H7 (cell line): ENCODE measurements at regions not wholly inside any gene's neighbourhood (a gene's known extent, or its start where the extent isn't known, plus 50 kb on each side); places are given as distances from the start of the nearest gene placed in this dataset.

Source experiments
- DNase-seq: peaks from one replicate; pipeline ENCODE4 v3.0.0; 2012
- H3K27me3 ChIP-seq: 2 replicates; pipeline ENCODE4 v1.6.0; 2011; ENCODE audit warnings: mild to moderate bottlenecking, low read length; ENCODE audit not compliant: control insufficient read depth, insufficient read depth
- H3K36me3 ChIP-seq: replicated peaks from 2 replicates; pipeline ENCODE4 v1.5.1; 2011; ENCODE audit warnings: low read length; ENCODE audit not compliant: control insufficient read depth, insufficient read depth
- H3K4me3 ChIP-seq: 2 replicates; pipeline ENCODE4 v1.5.1; 2011; ENCODE audit warnings: low read depth, mild to moderate bottlenecking, control low read depth, low read length, moderate library complexity; ENCODE audit not compliant: insufficient read depth

- H3K4me3 ChIP-seq: no peak overlapping the region
- H3K27me3 ChIP-seq: no peaks in the 10 kb centered on the region
- DNase-seq: no peak
- H3K36me3 ChIP-seq: no peaks in the 10 kb centered on the region
Measured at GRCh38 chr13:68009546-68009945, 779.4 kb upstream of the PCDH9 start.

GRCh38 chr13:68007576-68007975 is 777.4 kb upstream of the PCDH9 start:
- no peaks in the 10 kb centered on the region for H3K27me3 ChIP-seq
- no peak for DNase-seq
- H3K36me3 ChIP-seq: no peaks in the 10 kb centered on the region
- no peak overlapping the region for H3K4me3 ChIP-seq

- H3K36me3 ChIP-seq: no peaks in the 10 kb centered on the region
- no peaks in the 10 kb centered on the region for H3K27me3 ChIP-seq
Measured at GRCh38 chr13:67996101-67996500, 766.0 kb upstream of the PCDH9 start.

GRCh38 chr13:67990868-67991267 is 760.7 kb upstream of the PCDH9 start:
- no peaks in the 10 kb centered on the region for H3K36me3 ChIP-seq
- H3K4me3 ChIP-seq: no peak overlapping the region
- no peaks in the 10 kb centered on the region for H3K27me3 ChIP-seq
- DNase-seq: no peak

More at GRCh38 chr13:67996101-67996500, 766.0 kb upstream of the PCDH9 start:
- no peak for DNase-seq
- no peak overlapping the region for H3K4me3 ChIP-seq

GRCh38 chr13:67986234-67986633 is 756.1 kb upstream of the PCDH9 start:
- no peaks in the 10 kb centered on the region for H3K36me3 ChIP-seq
- DNase-seq: no peak
- no peak overlapping the region for H3K4me3 ChIP-seq
- H3K27me3 ChIP-seq: no peaks in the 10 kb centered on the region

GRCh38 chr13:67977066-67977465 is 746.9 kb upstream of the PCDH9 start:
- H3K36me3 ChIP-seq: no peaks in the 10 kb centered on the region
- H3K27me3 ChIP-seq: no peaks in the 10 kb centered on the region
- no peak for DNase-seq
- no peak overlapping the region for H3K4me3 ChIP-seq

- Histone ChIP-seq H3K4me3 (no peak overlapping the region), H3K27me3 (no peaks in the 10 kb centered on the region), H3K36me3 (no peaks in the 10 kb centered on the region)
- no peak for DNase-seq
Measured at GRCh38 chr13:67971291-67971690, 741.2 kb upstream of the PCDH9 start.

GRCh38 chr13:67967031-67967430 is 736.9 kb upstream of the PCDH9 start:
- Histone ChIP-seq H3K4me3 (no peak overlapping the region), H3K27me3 (no peaks in the 10 kb centered on the region)

GRCh38 chr13:67966065-67966464 is 735.9 kb upstream of the PCDH9 start:
- DNase-seq: no peak
- no peak overlapping the region for H3K4me3 ChIP-seq
- no peaks in the 10 kb centered on the region for H3K27me3 ChIP-seq
- no peaks in the 10 kb centered on the region for H3K36me3 ChIP-seq

More at GRCh38 chr13:67967031-67967430, 736.9 kb upstream of the PCDH9 start:
- DNase-seq: no peak
- H3K36me3 ChIP-seq: no peaks in the 10 kb centered on the region

GRCh38 chr13:67964986-67965385 is 734.9 kb upstream of the PCDH9 start:
- Histone ChIP-seq H3K4me3 (no peak overlapping the region), H3K27me3 (no peaks in the 10 kb centered on the region), H3K36me3 (no peaks in the 10 kb centered on the region)
- DNase-seq: no peak

GRCh38 chr13:67964091-67964490 is 734.0 kb upstream of the PCDH9 start:
- Histone ChIP-seq H3K4me3 (no peak overlapping the region), H3K36me3 (no peaks in the 10 kb centered on the region), H3K27me3 (no peaks in the 10 kb centered on the region)

GRCh38 chr13:67961331-67961730 is 731.2 kb upstream of the PCDH9 start:
- no peaks in the 10 kb centered on the region for H3K36me3 ChIP-seq
- no peak for DNase-seq
- H3K27me3 ChIP-seq: no peaks in the 10 kb centered on the region
- no peak overlapping the region for H3K4me3 ChIP-seq

More at GRCh38 chr13:67964091-67964490, 734.0 kb upstream of the PCDH9 start:
- DNase-seq: no peak

GRCh38 chr13:67951431-67951830 is 721.3 kb upstream of the PCDH9 start:
- H3K4me3 ChIP-seq: no peak overlapping the region

GRCh38 chr13:67950603-67951002 is 720.5 kb upstream of the PCDH9 start:
- H3K27me3 ChIP-seq: no peaks in the 10 kb centered on the region
- H3K36me3 ChIP-seq: no peaks in the 10 kb centered on the region

More at GRCh38 chr13:67951431-67951830, 721.3 kb upstream of the PCDH9 start:
- no peak for DNase-seq
- no peaks in the 10 kb centered on the region for H3K27me3 ChIP-seq
- H3K36me3 ChIP-seq: no peaks in the 10 kb centered on the region

GRCh38 chr13:67946131-67946530 is 716.0 kb upstream of the PCDH9 start:
- no peak for DNase-seq
- H3K36me3 ChIP-seq: no peaks in the 10 kb centered on the region
- H3K27me3 ChIP-seq: no peaks in the 10 kb centered on the region
- no peak overlapping the region for H3K4me3 ChIP-seq

More at GRCh38 chr13:67950603-67951002, 720.5 kb upstream of the PCDH9 start:
- no peak for DNase-seq
- H3K4me3 ChIP-seq: no peak overlapping the region

GRCh38 chr13:67943116-67943515 is 713.0 kb upstream of the PCDH9 start:
- Histone ChIP-seq H3K27me3 (no peaks in the 10 kb centered on the region), H3K36me3 (no peaks in the 10 kb centered on the region), H3K4me3 (no peak overlapping the region)
- DNase-seq: no peak
